ENCODE measurements at regions not wholly inside any gene's neighbourhood (a gene's known extent, or its start where the extent isn't known, plus 50 kb on each side); places are given as distances from the start of the nearest gene placed in this dataset.

DNA sequence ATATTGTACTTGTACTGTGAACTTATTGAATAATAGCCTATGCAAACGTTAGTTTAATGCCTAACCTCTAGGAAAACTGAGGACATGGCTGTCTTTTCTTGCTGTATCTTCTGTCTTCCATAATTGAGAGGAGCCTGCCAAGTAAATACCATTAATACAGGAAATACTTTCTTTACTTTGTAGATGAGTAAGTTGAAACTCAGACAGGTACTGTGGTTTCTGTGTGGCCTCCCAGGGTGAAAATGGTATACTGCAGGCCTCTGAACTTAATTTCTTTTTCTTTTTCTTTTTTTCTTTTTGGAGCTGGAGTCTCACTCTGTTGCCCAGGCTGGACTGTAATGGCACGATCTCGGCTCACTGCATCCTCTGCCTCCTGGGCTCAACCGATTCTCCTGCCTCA lies 208.8 kb upstream of the ADGRL4 start:
- TF ChIP-seq YEATS4 (CRISPR knock-in tag; IDR thresholded peaks at IDR 0.05; ENCODE audit: borderline replicate concordance) (no peak), NFIC (IDR thresholded peaks at IDR 0.05; ENCODE audit: low read length) (no peak), POLR2A (IDR thresholded peaks at IDR 0.05; ENCODE audit: insufficient read depth in 1 of 2, low read depth in 2 of 2, low read length in 2 of 2) (no peak)

Measured in HepG2 (cell line).